NOMO-1 (cell line): ENCODE measurements at regions not wholly inside any gene's neighbourhood (a gene's known extent, or its start where the extent isn't known, plus 50 kb on each side); places are given as distances from the start of the nearest gene placed in this dataset.

ENCODE experiments used
- DNase-seq, 2 experiments: peaks; one replicate each; lab custom pipeline; 2025; ENCODE audit not compliant: unreplicated experiment in 2 of 2; lab: John Stamatoyannopoulos, UW

- no peak for DNase-seq
Measured at GRCh38 chr3:147582642-147583041, 173.5 kb downstream of the ZIC1 start.

- no peak for DNase-seq
Measured at GRCh38 chr3:147589016-147589415, 179.9 kb downstream of the ZIC1 start.

GRCh38 chr3:147604136-147604535, 195.0 kb downstream of the ZIC1 start:
- DNase-seq, result no peak

- no peak for DNase-seq
Measured at GRCh38 chr3:147613725-147614124, 204.6 kb downstream of the ZIC1 start.

- no peak for DNase-seq
Measured at GRCh38 chr3:147614210-147614609, 205.0 kb downstream of the ZIC1 start.

GRCh38 chr3:147615035-147615434, 205.9 kb downstream of the ZIC1 start:
- no peak for DNase-seq

GRCh38 chr3:147616998-147617619, 207.9 kb downstream of the ZIC1 start:
- DNase-seq, result peak; percentile 12 to 64

- no peak for DNase-seq
Measured at GRCh38 chr3:147618691-147619090, 209.5 kb downstream of the ZIC1 start.

- no peak for DNase-seq
Measured at GRCh38 chr3:147619921-147620560, 210.9 kb downstream of the ZIC1 start.

- DNase-seq, result no peak
Measured at GRCh38 chr3:147620906-147621305, 211.7 kb downstream of the ZIC1 start.

GRCh38 chr3:147630921-147631415, 221.8 kb downstream of the ZIC1 start:
- no peak for DNase-seq

- DNase-seq, result no peak
Measured at GRCh38 chr3:147640781-147641180, 231.6 kb downstream of the ZIC1 start.

GRCh38 chr3:147645761-147646160, 236.6 kb downstream of the ZIC1 start:
- no peak for DNase-seq

GRCh38 chr3:147649475-147649874, 240.3 kb downstream of the ZIC1 start:
- DNase-seq, result no peak

GRCh38 chr3:147651107-147651778, 242.1 kb downstream of the ZIC1 start:
- no peak for DNase-seq

GRCh38 chr3:147652651-147653366, 243.6 kb downstream of the ZIC1 start:
- no peak for DNase-seq

- DNase-seq, result no peak
Measured at GRCh38 chr3:147653367-147653923, 244.3 kb downstream of the ZIC1 start.

GRCh38 chr3:147654827-147655226, 245.7 kb downstream of the ZIC1 start:
- DNase-seq, result no peak

GRCh38 chr3:147655236-147655635, 246.1 kb downstream of the ZIC1 start:
- no peak for DNase-seq

- DNase-seq, result no peak
Measured at GRCh38 chr3:147656023-147656422, 246.9 kb downstream of the ZIC1 start.

GRCh38 chr3:147661916-147662315, 252.8 kb downstream of the ZIC1 start:
- no peak for DNase-seq
